NAMALWA (cell line): ENCODE measurements at regions not wholly inside any gene's neighbourhood (a gene's known extent, or its start where the extent isn't known, plus 50 kb on each side); places are given as distances from the start of the nearest gene placed in this dataset.

ENCODE experiments used
- DNase-seq: peaks from one replicate; pipeline ENCODE4 v3.0.0-alpha.2; 2015; ENCODE audit warnings: low spot score

DNA sequence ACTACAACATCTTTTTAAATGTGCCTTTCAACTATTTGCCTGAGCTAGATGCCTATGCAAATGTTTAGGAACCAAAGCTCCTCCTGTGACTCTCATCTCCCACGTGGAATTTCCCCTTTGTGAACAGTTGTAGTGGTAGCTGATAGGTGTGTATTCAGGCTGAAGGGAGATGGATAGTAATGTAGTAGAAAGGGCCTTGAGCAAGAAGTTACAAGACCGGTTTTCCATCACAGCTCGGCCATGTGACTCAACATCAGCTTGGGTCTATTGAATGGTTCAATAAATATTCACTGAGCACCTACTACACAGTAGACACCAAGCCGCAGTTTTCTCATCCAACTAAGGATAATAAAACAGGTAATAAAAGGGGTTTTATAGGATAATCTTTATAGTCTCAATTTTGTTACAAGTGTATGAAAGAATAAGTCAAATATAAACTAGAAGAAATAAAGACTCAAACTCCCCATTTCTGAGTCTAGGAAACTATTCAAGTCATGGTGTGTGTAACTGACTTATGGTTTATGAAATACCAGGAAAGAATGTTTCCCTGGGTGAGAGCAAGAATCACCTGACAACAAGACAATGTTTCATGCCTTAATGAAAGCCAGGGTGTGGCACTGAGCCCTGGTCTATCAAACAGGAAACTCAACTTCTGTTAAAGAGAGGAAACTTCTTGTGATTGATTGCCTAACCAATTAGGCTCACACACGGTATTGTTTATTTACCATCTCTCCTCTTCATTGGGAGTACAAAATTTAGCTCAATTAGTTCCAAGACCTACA lies 187.1 kb upstream of the SPEF2 start:
- no peak for DNase-seq

DNA sequence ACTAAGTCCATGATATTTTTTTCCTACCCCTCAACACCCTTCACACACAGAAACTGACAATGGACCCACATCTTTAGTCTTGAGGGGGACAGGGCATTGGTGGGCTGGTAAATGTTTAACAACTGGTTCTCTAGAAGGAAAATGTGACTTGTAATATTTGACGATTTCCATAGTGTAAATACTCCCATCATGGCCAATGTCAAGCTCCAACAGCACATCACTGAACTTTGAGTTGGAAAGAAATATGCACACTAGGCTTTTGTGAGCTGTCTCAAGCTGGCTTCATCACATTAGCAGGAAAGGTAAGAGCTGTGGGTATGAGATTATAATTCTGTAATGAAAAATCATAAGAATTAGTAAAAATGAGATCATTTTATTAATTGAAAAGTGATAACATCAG lies 189.9 kb upstream of the PRLR start:
- DNase-seq = no peak

DNA sequence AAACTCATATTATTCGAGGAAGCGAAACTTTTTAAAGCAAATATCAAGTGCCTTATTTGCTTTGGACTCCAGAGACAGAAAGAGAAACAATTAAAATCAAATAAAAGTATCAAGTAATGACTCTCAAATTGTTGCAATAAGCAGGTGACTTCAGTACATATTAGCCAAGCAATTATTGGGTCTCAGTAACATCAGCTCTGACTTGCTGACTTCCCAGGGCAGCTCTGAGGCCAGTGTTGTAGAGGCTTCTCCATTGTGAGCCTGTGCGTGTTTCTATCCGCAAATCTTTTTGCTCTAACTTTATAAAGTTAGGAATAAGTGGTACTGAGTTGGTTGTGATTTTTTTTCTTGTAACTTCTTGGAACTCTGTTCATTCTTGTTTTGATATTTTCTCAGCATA lies 186.8 kb upstream of the PRLR start:
- no peak for DNase-seq

DNA sequence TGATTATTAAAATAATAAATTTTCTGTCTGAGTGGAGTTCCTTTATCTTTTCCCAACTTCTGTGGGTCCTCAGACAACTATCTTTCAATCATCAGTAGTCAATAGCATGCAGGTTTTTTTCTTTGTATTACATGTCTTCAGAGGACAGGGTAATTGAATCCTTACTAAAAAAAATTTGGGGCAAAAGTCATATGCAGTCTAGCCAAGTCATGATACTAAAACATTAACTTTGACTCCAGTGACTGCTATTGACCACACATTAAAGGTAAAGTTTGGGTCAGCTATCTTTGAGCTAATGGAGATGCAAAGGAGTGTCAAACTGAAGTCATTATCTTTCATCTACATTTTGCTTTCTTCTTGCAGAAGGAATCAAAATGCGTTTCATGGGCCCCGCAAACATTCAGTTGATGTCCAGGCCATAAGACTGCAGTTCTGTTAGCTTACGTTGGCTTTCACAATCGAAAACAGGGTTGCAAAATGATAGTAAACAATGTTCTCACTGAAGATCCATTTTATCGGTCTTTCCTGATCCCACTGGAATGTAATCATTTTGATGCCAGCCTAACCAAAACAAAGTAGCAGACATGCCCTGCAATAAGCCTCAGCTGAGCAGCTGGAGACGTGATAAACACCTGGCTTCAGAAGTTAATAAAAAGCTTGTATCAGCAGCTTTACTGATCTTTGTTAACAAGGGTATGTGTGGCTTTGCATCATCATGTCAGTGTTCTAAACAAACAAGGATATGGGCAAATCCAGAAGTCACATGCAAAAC lies 186.1 kb upstream of the PRLR start:
- DNase-seq = no peak

DNA sequence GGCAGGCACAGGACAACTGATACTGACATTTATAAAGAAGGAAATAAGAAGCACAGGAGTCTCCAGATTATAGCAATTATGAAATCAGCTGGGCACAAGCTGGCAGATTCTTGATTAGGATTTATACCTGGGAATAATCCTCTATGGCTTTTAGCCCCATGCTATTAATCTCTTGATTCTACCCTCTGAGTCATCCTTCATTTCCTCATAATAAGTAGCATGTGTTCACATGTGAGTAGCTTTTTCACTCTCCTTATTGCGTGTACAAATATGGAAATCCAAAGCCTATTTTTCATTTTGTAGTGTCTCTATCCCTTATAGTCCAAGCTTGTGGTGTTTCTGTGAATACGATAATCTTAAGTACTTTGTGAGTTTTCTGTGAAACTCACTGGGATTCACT lies 185.0 kb upstream of the PRLR start:
- no peak for DNase-seq

DNA sequence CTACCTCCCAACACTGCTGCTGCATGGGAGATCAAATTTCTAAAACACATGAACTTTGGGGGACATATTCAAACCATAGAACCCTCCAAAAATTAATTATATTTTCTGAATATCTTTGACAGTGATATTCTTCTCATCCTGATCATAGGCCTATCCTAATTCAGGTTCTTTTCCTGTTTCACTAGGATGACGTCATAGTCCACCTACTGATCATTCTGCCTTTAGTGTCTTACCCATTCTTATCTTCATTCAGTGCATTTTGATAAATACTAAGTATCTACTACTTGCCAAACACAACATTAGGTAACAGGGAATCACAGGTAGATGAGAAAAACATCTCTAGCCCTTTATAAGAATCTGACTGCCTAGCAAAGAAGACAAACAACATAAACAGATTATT lies 179.1 kb upstream of the PRLR start:
- DNase-seq = no peak

DNA sequence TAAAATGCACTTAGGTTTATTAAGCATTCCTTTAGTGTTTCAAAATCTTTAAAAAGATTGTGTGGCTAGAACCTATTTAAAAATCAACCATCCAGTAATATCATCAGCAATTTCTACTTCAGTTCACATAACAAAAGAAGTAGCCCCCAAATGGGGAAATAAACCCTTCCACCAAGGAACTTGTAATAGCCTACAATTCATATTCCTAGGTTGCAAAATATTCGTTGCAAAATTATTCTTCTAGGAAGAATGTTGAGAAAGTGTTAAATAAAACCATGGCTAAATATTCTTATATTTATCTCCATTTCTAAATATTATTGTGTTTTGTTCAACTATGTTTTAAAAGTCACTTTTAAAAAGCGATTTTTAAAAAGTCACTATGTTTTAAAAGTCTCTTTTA lies 177.9 kb upstream of the PRLR start:
- no peak for DNase-seq

DNA sequence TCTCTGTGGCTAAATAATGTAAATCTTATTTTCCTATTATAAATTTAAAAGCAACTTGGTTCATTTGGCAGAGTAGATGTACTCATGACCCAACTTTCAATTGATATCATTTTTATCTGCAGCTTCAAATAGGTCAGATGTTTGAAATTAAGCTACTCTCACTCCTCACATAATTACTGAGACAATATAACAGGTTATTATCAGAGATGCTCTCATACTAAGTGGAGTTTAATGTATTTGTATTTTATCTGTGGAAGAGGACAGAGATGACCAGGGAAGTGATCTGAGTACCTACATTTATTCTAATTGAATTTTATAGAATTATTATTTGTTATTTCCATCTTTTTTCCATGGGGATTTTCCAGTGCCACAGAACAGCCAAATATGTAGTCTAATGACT lies 177.4 kb upstream of the PRLR start:
- no peak for DNase-seq

DNA sequence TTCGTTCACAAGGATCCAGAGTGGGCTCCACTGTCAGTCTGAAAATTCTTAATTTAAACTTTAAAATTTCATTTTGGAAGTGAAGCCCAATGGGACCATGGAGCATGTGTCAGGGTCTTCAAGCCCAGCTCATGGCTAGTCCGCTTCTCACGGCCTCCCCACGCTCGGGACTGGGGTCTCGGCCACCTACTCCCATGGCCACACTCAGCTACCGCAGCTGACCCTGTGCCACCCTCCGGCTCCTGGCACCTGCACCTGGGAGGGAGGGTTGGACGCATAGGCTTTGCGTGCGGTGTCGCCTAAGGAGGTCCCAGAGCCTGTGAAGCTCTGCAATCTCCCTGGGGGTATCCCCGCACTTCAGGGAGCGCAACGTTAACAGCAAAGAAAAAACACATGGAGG lies 175.7 kb upstream of the PRLR start:
- DNase-seq = no peak

DNA sequence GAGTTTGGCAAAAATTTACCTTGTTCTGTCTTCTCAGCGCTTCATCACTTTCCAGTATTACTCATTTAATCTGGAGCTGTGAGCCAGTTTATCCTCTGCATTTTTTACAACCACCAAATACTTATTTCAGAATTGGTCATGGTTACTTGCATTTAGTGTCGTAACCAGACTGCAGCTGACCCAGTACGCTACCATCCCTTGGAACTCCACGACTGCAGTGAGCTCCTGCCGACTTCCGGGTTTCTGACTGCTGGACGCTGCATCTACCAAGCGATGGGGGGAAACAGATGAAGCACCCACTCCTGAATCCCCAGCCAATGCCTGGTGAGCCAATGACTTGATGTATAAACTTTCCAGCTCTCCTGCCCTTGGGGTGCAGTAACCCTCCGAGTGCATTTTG lies 174.4 kb upstream of the PRLR start:
- no peak for DNase-seq

DNA sequence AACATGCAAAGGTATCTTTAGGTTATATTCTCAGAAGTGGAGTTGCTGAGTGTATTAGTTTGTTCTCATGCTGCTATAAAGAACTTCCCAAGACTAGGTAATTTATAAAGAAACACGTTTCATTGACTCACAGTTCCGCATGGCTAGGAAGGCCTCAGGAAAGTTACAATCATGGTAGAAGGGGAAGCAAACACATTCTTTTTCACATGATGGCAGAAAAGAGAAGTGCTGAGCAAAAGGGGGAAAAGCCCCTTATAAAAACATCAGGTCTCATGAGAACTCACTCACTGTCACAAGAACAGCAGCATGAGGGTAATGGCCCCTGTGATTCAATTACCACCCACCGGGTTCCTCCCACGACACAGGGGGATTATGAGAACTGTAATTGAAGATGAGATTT lies 163.6 kb upstream of the PRLR start:
- DNase-seq = no peak

DNA sequence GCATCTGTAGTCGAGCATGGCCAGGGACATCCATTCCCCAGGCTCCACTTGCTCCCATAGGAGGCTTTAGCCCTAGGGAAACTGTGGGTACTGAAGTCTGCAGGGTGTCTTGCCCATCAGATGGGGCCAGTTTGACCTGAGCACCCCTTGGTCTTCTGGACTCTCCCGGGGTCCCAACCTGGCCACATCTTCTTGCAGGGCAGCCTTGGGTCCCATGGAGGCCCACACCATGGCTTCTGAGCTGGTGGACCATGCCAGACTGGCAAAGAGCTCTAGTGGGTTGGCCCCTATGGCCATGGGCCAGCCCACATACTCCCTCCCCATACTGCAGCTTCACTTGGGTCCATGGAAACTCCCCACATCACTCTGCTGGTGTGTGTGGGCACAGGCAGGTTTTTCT lies 154.4 kb upstream of the PRLR start:
- DNase-seq = no peak

DNA sequence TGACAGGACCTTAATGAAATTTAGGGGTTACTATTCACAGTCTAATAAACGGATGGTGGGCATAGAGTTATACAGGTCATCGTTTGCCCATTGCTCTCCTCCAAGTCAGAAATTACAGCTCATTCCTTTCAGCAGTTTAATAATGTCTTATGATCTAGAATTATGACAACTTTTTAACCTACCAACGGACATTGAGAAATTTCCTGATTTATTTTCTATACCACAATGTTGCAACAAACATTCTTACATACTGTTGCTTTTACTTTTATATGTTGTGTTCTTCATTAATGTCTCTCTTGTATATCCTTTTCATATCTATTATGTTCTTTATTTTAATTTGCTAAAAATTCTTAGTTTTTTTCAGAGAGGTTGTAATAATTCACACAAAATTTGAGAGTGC lies 152.8 kb upstream of the PRLR start:
- no peak for DNase-seq

DNA sequence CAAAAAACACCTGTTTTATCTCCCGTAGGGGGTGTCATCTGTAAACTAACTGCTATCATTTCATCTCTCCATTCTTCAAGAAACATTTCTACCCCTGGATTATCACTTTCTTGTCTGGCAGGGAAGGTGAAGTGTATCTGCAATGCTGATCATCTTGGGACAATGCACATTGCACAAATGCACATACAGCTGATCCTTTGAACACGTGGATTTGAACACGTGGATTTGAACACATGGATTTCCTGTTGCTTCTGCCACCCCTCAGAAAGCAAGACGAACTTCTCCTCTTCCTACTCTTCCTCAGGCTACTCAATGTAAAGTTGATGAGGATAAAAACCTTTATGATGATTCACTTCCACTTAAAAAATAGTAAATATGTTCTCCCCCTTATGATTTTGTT lies 147.4 kb upstream of the PRLR start:
- no peak for DNase-seq

DNA sequence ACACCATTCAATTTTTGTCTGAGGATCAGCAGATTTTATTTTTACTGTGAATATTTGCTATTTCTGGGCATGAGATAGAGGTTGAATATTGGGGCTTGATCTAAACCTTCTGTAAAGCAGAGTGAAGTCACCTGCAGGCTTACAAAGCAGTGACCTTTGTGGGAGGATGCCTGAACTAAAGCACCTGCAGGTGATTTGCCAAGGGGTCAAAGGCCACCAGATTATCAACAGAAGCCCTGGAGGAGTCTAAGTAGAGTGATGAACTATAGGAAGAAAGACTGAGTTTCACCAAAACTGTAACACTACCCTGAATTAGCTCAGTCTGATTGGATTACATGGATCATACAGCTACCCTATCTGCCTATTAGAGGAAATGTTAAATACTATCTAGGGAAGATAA lies 144.3 kb upstream of the PRLR start:
- no peak for DNase-seq

DNA sequence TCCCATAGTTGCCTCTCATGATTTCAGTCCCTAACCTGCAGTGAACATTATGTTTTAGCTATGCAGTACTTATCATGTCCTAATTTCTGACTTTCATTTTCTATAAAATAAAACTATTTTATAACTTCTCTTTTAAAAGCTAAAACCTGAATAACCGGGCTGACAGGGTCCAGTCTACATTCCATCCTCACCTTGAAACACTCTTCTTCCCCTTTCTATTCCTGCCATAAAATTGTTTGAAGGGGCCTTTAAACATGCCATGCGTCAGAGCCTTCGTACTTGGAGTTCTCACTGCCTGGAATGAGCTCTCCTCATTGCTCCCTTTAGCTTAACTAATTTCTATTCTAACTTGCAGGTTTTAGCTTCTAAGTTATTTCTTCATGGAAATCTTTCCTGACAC lies 143.0 kb upstream of the PRLR start:
- DNase-seq = no peak

DNA sequence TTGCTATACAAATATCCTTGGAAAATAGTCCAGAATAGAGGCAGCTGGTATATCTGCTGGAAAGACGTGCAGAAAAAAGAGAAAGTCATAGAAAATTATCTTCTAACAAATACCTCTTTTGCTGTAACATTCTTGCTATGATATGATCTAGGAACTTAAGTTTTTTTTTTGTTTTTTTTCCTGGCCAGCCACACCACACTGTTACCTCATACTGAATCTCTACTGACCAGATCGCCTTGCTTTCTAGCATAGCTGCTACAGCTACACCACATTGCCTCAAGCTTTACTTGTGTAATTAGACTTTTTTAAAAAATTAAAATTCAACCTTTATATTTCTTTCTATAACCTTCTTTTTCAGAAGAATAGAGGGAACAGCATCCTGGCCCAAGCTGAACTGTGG lies 142.2 kb upstream of the PRLR start:
- DNase-seq = no peak

DNA sequence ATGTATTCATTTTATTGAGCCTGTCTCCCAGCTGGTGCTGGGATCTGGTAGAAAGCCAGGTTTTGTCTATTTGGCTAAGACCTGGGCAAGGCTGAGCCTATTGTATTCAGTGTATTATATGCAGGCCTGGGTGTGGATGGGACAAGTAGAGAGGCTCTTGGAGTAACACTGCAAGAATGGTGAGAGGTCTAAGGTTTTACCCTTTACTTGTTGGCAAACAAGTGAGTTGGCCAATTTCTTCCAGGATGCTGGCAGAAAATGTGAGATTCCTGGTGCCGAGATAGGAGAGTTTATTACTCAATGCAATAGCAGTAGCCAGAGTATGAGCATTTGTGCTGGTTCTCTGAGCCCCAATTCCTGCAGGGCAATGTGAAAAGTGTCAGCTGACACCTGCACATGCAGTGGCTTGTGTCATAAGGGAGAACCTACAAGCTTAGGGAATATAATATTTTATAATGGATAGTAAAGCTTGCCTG lies 141.7 kb upstream of the PRLR start:
- DNase-seq = no peak

DNA sequence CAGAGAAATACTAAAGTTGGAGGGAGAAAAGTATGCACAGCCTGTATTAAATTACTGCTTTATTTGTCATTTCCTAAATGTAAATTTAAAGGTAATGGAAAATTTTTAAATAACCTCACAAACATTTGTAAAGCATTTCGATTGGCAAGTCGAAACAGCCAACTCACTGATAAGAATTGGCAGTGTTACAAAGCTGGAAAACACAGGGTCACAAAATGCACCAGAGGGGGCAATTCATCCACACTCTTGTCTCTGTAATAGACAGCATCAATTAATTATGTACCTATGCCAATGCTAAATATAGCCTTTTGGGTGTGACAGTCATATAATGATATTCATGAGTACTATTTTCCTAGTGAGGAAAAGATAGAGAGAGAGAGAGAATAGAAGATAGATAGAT lies 140.6 kb upstream of the PRLR start:
- DNase-seq = no peak

DNA sequence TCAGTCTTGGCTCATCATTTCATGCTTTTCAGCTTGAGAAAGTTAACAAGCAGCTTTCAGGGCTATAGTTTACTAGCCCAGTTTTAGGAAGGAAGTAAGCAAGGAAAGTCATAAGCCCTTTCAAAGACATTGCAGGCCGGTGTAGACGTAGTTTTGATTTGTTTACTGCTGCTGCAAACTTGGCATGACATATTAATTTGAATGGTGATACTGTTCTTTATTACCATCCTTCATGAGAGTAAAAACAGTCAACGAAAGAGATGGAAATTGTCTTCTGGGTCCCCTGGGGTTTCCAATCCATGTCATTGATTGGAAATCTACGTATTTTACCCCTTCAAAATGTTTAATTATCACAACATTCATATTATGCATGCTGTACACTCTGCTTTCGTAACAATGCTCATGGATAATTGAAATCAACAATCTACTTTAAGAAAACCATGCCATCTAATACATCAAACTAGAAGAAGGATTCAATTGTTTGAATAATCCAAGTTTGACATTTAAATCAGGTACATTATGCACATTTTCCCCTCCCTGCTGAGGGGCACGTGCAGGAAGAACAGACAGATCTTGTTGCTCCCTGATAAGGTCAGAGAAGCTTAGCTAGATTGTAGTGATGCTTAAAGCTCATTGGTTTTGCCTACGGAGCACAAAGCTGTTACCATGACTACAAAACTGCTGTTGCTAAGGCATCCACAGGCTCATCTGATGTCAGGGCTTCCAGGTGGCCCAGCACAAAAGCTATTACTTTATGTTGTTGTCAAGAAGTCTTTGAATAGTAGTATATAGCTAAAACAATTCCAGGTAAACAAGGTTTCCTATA lies 139.9 kb upstream of the PRLR start:
- peak; percentile 22 for DNase-seq

DNA sequence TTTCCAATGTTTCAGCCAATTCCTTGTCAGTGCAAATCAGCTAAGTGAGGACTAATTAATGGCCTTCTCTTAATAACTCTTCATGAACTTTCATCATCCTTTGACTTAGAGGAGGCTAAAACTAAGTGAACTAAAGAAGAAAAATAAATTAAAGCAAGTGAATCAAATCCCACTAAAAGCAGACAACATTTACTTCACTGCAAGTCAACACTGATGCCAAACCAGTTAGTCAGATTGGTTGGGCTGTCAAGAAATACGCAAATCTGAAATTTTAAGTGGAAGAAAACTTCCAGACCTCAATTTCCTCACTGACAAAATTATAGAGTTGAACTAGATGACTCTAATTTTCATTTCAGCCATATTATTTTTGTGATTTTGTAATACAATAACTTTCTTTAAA lies 137.2 kb upstream of the PRLR start:
- DNase-seq = no peak

DNA sequence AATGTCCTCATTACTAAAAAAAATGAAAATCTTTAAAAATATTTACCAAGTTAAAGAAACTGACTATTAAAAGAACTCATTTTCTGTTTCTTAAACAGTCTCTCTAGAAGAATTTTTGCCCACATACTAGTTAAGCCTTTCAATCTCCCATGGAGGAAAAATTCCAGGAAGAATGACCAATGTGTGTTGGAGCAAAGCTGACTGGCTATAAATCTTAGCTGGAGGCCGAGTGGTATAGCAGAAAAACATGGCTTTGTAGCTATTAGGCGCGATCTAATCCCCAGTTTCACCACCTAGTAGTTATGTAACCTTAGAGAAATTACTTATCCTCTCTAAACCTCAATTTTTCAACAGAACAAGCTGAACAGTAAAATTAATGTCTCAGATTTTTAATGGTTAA lies 135.5 kb upstream of the PRLR start:
- no peak for DNase-seq

DNA sequence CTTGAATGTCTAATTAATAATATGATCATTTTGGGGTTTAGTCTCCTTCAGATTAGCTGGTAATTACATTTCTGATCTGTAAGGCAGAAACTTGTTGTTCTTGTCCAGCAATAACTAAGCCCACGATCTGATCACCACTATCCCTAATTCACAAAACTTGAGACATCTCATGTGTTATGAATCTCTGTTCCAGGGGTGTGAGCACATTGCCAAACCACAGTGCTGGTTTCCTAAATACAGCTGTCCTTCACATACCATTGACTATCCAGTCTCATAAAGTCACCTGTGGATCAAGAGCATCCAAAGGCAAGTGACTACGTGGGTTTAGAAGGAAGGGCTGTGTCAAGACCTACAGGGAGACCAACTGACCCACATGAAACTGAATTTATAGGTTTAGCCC lies 134.1 kb upstream of the PRLR start:
- no peak for DNase-seq
